Endodermal cell (in vitro differentiated cells): ENCODE measurements at regions not wholly inside any gene's neighbourhood (a gene's known extent, or its start where the extent isn't known, plus 50 kb on each side); places are given as distances from the start of the nearest gene placed in this dataset.

Experiments
- DNase-seq: peaks from one replicate; pipeline ENCODE4 v3.0.0-alpha.2; 2017
- H3K27ac ChIP-seq: 2 replicates; pipeline ENCODE4 v1.5.1; 2013; ENCODE audit warnings: mild to moderate bottlenecking, low read depth, low read length, moderate library complexity
- H3K27me3 ChIP-seq: 2 replicates; pipeline ENCODE4 v1.6.1; 2013; ENCODE audit warnings: mild to moderate bottlenecking, low read length, moderate library complexity; ENCODE audit not compliant: insufficient read depth, control insufficient read depth, poor library complexity, severe bottlenecking
- H3K36me3 ChIP-seq: 2 replicates; pipeline ENCODE4 v1.7.0; 2013; ENCODE audit warnings: mild to moderate bottlenecking, low read length, moderate library complexity; ENCODE audit not compliant: control insufficient read depth, insufficient read depth
- H3K4me1 ChIP-seq: one replicate; pipeline ENCODE4 v1.7.0; 2013; ENCODE audit warnings: low read length; ENCODE audit not compliant: control insufficient read depth, insufficient read depth
- H3K4me3 ChIP-seq: 2 replicates; pipeline ENCODE4 v1.5.1; 2013; ENCODE audit warnings: mild to moderate bottlenecking, low read length, moderate library complexity
- H3K9ac ChIP-seq: 2 replicates; pipeline ENCODE4 v1.6.1; 2013; ENCODE audit warnings: mild to moderate bottlenecking, low read length, moderate library complexity; ENCODE audit not compliant: poor library complexity, severe bottlenecking; ENCODE audit errors: extremely low read depth
- H3K9me3 ChIP-seq: 2 replicates; pipeline ENCODE4 v1.6.1; 2013; ENCODE audit warnings: mild to moderate bottlenecking, low read length, moderate library complexity; ENCODE audit not compliant: control insufficient read depth
- H3K27ac Mint-ChIP-seq: 2 replicates; pipeline ENCODE4 v1.8.0; 2020; ENCODE audit warnings: mixed read lengths
- H3K27me3 Mint-ChIP-seq: 2 replicates; pipeline ENCODE4 v1.8.0; 2021; ENCODE audit warnings: mild to moderate bottlenecking, mixed read lengths; ENCODE audit not compliant: insufficient read depth
- H3K36me3 Mint-ChIP-seq: 2 replicates; pipeline ENCODE4 v1.8.0; 2020; ENCODE audit warnings: low read depth, mixed read lengths
- H3K4me1 Mint-ChIP-seq: 2 replicates; pipeline ENCODE4 v1.8.0; 2020; ENCODE audit warnings: mixed read lengths
- H3K4me3 Mint-ChIP-seq: 2 replicates; pipeline ENCODE4 v1.8.0; 2020; ENCODE audit warnings: mild to moderate bottlenecking, moderate library complexity, mixed read lengths
- H3K9me3 Mint-ChIP-seq: 2 replicates; pipeline ENCODE4 v1.8.0; 2020; ENCODE audit warnings: mild to moderate bottlenecking, mixed read lengths
- WGBS, 2 experiments: methylation state at CpG; one replicate each; pipeline versions ENCODE4 v1.1.5 to v1.1.7; 2013; ENCODE audit warnings: missing lambda C conversion rate in 2 of 2, mixed read lengths in 1 of 2; ENCODE audit not compliant: insufficient coverage in 1 of 2, insufficient read length in 1 of 2; 5-methylcytosine and 5-hydroxymethylcytosine counted together
- TF ChIP-seq, protein P1 (sequence below): fragments of 200-600 bp; sonication (generic); conservative IDR thresholded peaks from 2 replicates; pipeline ENCODE4 v1.5.0; 2021; ENCODE audit warnings: antibody characterized with exemption, mild to moderate bottlenecking

GRCh38 chr14:83556065-83556464 lies 1973.9 kb upstream of the FLRT2 start:
- peaks cover 8% of the 10 kb centered on the region for H3K9me3 Mint-ChIP-seq
- Histone ChIP-seq H3K27ac (no peak overlapping the region), H3K9ac (no peak overlapping the region), H3K9me3 (no peaks in the 10 kb centered on the region), H3K4me3 (no peak overlapping the region), H3K27me3 (no peaks in the 10 kb centered on the region), H3K36me3 (no peaks in the 10 kb centered on the region), H3K4me1 (no peaks in the 10 kb centered on the region)
- no peak overlapping the region for H3K4me3 Mint-ChIP-seq
- no peak for DNase-seq
- H3K4me1 Mint-ChIP-seq = no peaks in the 10 kb centered on the region
- TF ChIP-seq, protein P1, sequence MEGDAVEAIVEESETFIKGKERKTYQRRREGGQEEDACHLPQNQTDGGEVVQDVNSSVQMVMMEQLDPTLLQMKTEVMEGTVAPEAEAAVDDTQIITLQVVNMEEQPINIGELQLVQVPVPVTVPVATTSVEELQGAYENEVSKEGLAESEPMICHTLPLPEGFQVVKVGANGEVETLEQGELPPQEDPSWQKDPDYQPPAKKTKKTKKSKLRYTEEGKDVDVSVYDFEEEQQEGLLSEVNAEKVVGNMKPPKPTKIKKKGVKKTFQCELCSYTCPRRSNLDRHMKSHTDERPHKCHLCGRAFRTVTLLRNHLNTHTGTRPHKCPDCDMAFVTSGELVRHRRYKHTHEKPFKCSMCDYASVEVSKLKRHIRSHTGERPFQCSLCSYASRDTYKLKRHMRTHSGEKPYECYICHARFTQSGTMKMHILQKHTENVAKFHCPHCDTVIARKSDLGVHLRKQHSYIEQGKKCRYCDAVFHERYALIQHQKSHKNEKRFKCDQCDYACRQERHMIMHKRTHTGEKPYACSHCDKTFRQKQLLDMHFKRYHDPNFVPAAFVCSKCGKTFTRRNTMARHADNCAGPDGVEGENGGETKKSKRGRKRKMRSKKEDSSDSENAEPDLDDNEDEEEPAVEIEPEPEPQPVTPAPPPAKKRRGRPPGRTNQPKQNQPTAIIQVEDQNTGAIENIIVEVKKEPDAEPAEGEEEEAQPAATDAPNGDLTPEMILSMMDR = no peak
- WGBS, 2 experiments = 96 to 100% methylated on average over 1 to 2 of the region's 2 CpGs
- no peaks in the 10 kb centered on the region for H3K36me3 Mint-ChIP-seq
- H3K27me3 Mint-ChIP-seq = no peaks in the 10 kb centered on the region
- no peak overlapping the region for H3K27ac Mint-ChIP-seq

GRCh38 chr14:83556746-83557453 lies 1973.0 kb upstream of the FLRT2 start:
- Histone ChIP-seq H3K27ac (no peak overlapping the region), H3K9me3 (no peaks in the 10 kb centered on the region), H3K4me1 (no peaks in the 10 kb centered on the region), H3K4me3 (no peak overlapping the region), H3K36me3 (no peaks in the 10 kb centered on the region), H3K27me3 (no peaks in the 10 kb centered on the region), H3K9ac (no peak overlapping the region)
- Mint-ChIP-seq H3K9me3 (peaks cover 8% of the 10 kb centered on the region), H3K36me3 (no peaks in the 10 kb centered on the region), H3K27me3 (no peaks in the 10 kb centered on the region), H3K4me1 (no peaks in the 10 kb centered on the region), H3K27ac (no peak overlapping the region), H3K4me3 (no peak overlapping the region)
- 92 to 98% methylated on average over 6 to 8 of the region's 9 CpGs for WGBS, 2 experiments
- DNase-seq = no peak
- TF ChIP-seq, protein P1 = no peak

DNA sequence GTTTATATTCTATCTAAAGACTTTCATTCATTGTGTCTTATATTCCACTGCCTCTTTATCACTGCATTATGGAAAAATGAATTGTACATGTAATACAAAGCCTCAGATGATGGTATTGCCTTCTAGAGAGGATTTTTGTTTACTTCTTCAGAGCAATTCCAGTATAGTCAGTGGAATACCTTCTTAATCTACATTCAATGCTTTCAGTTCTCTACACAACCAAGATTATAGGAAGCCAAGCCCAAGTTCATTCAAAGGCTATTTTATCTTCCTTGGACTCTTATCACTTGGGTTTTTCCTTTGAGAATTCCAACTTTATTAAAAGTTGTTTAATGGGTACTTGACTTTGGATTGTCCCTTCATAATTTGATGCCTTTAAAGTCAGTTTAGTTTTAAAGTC lies 1971.0 kb upstream of the FLRT2 start:
- H3K27ac Mint-ChIP-seq = no peak overlapping the region
- Histone ChIP-seq H3K4me1 (no peaks in the 10 kb centered on the region), H3K27ac (no peak overlapping the region), H3K9ac (no peak overlapping the region), H3K4me3 (no peak overlapping the region), H3K9me3 (no peaks in the 10 kb centered on the region), H3K36me3 (no peaks in the 10 kb centered on the region), H3K27me3 (no peaks in the 10 kb centered on the region)
- H3K4me1 Mint-ChIP-seq = no peaks in the 10 kb centered on the region
- peaks cover 8% of the 10 kb centered on the region for H3K9me3 Mint-ChIP-seq
- DNase-seq = no peak
- no peak overlapping the region for H3K4me3 Mint-ChIP-seq
- TF ChIP-seq, protein P1 = no peak
- H3K36me3 Mint-ChIP-seq = no peaks in the 10 kb centered on the region
- H3K27me3 Mint-ChIP-seq = no peaks in the 10 kb centered on the region
